Neuronal stem cell (in vitro differentiated cells): ENCODE measurements at regions not wholly inside any gene's neighbourhood (a gene's known extent, or its start where the extent isn't known, plus 50 kb on each side); places are given as distances from the start of the nearest gene placed in this dataset.
A peak's percentile ranks its signal among the peaks of the same experiment; 100 is the strongest.

Experiments used
- DNase-seq: peaks from one replicate; pipeline ENCODE4 v3.0.0-alpha.2; 2013; ENCODE audit warnings: low spot score
- H2AFZ ChIP-seq: one replicate; pipeline ENCODE4 v1.6.1; 2013; ENCODE audit warnings: mild to moderate bottlenecking, low read length, inconsistent platforms
- H2AK5ac ChIP-seq: 2 replicates; pipeline ENCODE4 v1.6.1; 2013; ENCODE audit warnings: low read depth, mild to moderate bottlenecking, inconsistent platforms, low read length, moderate library complexity, mixed read lengths
- H2BK120ac ChIP-seq: 2 replicates; pipeline ENCODE4 v1.6.1; 2013; ENCODE audit warnings: low read depth, mild to moderate bottlenecking, inconsistent platforms, low read length, moderate library complexity, mixed read lengths
- H2BK12ac ChIP-seq: one replicate; pipeline ENCODE4 v1.6.1; 2013; ENCODE audit warnings: low read length, inconsistent platforms
- H2BK15ac ChIP-seq: 2 replicates; pipeline ENCODE4 v1.6.1; 2013; ENCODE audit warnings: mild to moderate bottlenecking, low read length, inconsistent platforms, mixed read lengths
- H2BK5ac ChIP-seq: one replicate; pipeline ENCODE4 v1.6.1; 2013; ENCODE audit warnings: inconsistent platforms, mild to moderate bottlenecking, low read length, moderate library complexity
- H3K14ac ChIP-seq: one replicate; pipeline ENCODE4 v1.6.1; 2013; ENCODE audit warnings: low read length, inconsistent platforms
- H3K18ac ChIP-seq: 2 replicates; pipeline ENCODE4 v1.6.1; 2013; ENCODE audit warnings: low read length, inconsistent platforms
- H3K23ac ChIP-seq: 2 replicates; pipeline ENCODE4 v1.6.1; 2013; ENCODE audit warnings: low read depth, mild to moderate bottlenecking, mixed read lengths, low read length, inconsistent platforms; ENCODE audit not compliant: poor library complexity
- H3K27ac ChIP-seq: replicated peaks from 3 replicates; pipeline ENCODE4 v1.5.1; 2013; ENCODE audit warnings: low read length, inconsistent platforms
- H3K27me3 ChIP-seq, 3 experiments: 2 replicates each; pipeline ENCODE4 v1.6.1; 2013; ENCODE audit warnings: low read length in 3 of 3, mild to moderate bottlenecking in 2 of 3, inconsistent platforms in 1 of 3, low read depth in 1 of 3, mixed read lengths in 1 of 3, moderate library complexity in 1 of 3; ENCODE audit not compliant: control insufficient read depth in 3 of 3, insufficient read depth in 3 of 3
- H3K36me3 ChIP-seq, 2 donors: replicated peaks in 1 of 2; 2 replicates each; pipeline ENCODE4 v1.6.1; 2013; ENCODE audit warnings: low read length in 2 of 2; ENCODE audit not compliant: control insufficient read depth in 2 of 2, insufficient read depth in 2 of 2
- H3K4ac ChIP-seq: 2 replicates; pipeline ENCODE4 v1.6.1; 2013; ENCODE audit warnings: inconsistent platforms, mild to moderate bottlenecking, low read length, moderate library complexity
- H3K4me1 ChIP-seq, 2 donors: 1 replicate in 1 of 2; 2 replicates in 1 of 2; pipeline ENCODE4 v1.6.1; 2013; ENCODE audit warnings: low read length in 2 of 2, low read depth in 1 of 2; ENCODE audit not compliant: control insufficient read depth in 2 of 2, insufficient read depth in 1 of 2
- H3K4me2 ChIP-seq: one replicate; pipeline ENCODE4 v1.6.1; 2013; ENCODE audit warnings: mild to moderate bottlenecking, low read length, inconsistent platforms; ENCODE audit not compliant: insufficient read depth, poor library complexity, severe bottlenecking
- H3K4me3 ChIP-seq, 2 donors: 2 replicates each; pipeline ENCODE4 v1.5.1; 2013; ENCODE audit warnings: low read length in 2 of 2, mild to moderate bottlenecking in 2 of 2, inconsistent platforms in 1 of 2, moderate library complexity in 1 of 2
- H3K79me1 ChIP-seq: one replicate; pipeline ENCODE4 v1.6.1; 2013; ENCODE audit warnings: low read depth, mild to moderate bottlenecking, inconsistent platforms, low read length, moderate library complexity
- H3K9ac ChIP-seq: one replicate; pipeline ENCODE4 v1.6.1; 2013; ENCODE audit warnings: mild to moderate bottlenecking, low read depth, low read length, inconsistent platforms; ENCODE audit not compliant: poor library complexity
- H3K9me3 ChIP-seq, 2 donors: replicated peaks in 1 of 2; 2 replicates each; pipeline versions ENCODE3 to v1.6.1; 2013; ENCODE audit warnings: low read length in 2 of 2, mild to moderate bottlenecking in 2 of 2, inconsistent platforms in 1 of 2, low read depth in 1 of 2, mixed read lengths in 1 of 2, moderate library complexity in 1 of 2; ENCODE audit not compliant: control insufficient read depth in 2 of 2, insufficient read depth in 1 of 2
- H4K8ac ChIP-seq: one replicate; pipeline ENCODE4 v1.6.1; 2013; ENCODE audit warnings: low read depth, mild to moderate bottlenecking, inconsistent platforms, low read length, moderate library complexity
- H4K91ac ChIP-seq: one replicate; pipeline ENCODE4 v1.6.1; 2013; ENCODE audit warnings: low read length, low read depth, mild to moderate bottlenecking, inconsistent platforms; ENCODE audit not compliant: poor library complexity
- WGBS, 2 donors: extraction: QIAGEN DNeasy Blood & Tissue Kit; methylation state at CpG; one replicate each; pipeline ENCODE4 v1.1.7; 2013; ENCODE audit warnings: missing lambda C conversion rate in 2 of 2, mixed read lengths in 1 of 2; ENCODE audit not compliant: insufficient read length in 2 of 2, insufficient replicate concordance in 1 of 2; ENCODE audit errors: extremely low coverage in 2 of 2; 5-methylcytosine and 5-hydroxymethylcytosine counted together

DNA sequence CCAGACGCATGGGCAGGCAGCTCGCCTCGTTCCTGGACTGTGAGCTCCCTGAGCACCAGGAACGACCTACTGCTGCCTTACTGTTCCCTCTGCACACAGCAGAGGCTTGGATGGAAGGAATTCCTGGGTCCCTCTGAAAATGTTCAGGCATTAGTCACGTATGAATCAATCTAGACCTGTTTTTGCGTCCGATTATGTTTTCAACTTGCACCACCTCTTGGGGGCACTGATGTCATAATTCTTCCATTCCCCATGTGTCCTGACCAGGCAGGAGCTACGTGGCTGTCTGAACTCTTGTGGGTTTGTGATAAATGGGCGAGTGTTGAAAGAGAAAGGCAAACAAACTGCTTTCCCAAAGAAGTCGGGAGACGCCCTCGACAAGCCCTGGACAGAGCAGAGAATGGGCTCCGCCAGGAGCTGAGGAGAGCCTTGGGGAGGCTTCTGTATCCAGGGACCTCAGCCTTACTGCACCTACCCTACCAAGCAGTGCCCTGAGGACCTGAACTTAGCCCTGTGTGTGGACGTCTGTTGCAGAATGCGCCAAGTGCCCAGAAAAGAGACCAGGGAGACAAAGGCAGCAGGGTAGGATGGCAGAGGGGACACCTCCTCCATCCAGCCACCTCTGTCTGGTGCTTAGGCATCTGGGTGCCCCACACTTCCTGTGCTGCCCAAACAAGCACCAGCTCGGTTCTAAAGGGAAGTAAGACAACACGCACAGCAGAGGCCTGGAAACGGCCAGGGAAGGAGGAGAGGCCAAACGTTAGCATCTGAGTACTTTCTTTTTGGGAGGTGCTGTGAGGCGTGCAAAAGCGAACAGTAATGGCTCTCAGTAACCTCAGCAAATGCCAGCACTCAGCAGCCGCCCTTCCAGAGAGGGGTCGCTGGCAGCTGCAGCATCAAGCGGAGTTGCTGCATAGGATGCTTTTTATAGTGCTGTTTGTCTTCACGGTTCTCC, 124.2 kb downstream of the LY86 start:
- Histone ChIP-seq H3K4ac (no peak overlapping the region), H2BK12ac (peak overlapping the region; percentile 46), H3K27me3 (no peaks in the 10 kb centered on the region), H2BK5ac (no peak overlapping the region), H3K79me1 (no peaks in the 10 kb centered on the region), H3K27ac (no peak overlapping the region), H3K18ac (peak overlapping the region; percentile 68), H3K36me3 (no peaks in the 10 kb centered on the region), H2BK15ac (peak overlapping the region; percentile 59), H2BK120ac (no peak overlapping the region), H4K91ac (no peak overlapping the region), H3K9ac (no peak overlapping the region), H3K23ac (peak overlapping the region; percentile 80), H3K14ac (no peak overlapping the region), H3K4me2 (no peak overlapping the region), H3K9me3 (no peaks in the 10 kb centered on the region), H3K4me1 (peaks cover 0 to 11% of the 10 kb centered on the region in 2 donors), H4K8ac (no peak overlapping the region), H2AFZ (no peak overlapping the region), H2AK5ac (no peak overlapping the region), H3K4me3 (no peak overlapping the region)
- WGBS, 2 donors = no CpG with 5 or more reads among the region's 25 CpGs
- no peak for DNase-seq

GRCh38 chr6:6713657-6714056, 125.1 kb downstream of the LY86 start:
- Histone ChIP-seq H3K4me3 (no peak overlapping the region), H3K14ac (no peak overlapping the region), H3K4me2 (no peak overlapping the region), H3K9ac (no peak overlapping the region), H2AFZ (no peak overlapping the region), H3K18ac (no peak overlapping the region), H3K23ac (no peak overlapping the region), H2BK5ac (no peak overlapping the region), H2BK120ac (no peak overlapping the region), H2BK12ac (no peak overlapping the region), H3K27ac (no peak overlapping the region), H3K36me3 (no peaks in the 10 kb centered on the region), H3K4me1 (peaks cover 0 to 11% of the 10 kb centered on the region in 2 donors), H4K91ac (no peak overlapping the region), H3K79me1 (no peaks in the 10 kb centered on the region), H2AK5ac (no peak overlapping the region), H2BK15ac (peak overlapping the region; percentile 13), H4K8ac (no peak overlapping the region), H3K4ac (no peak overlapping the region), H3K9me3 (no peaks in the 10 kb centered on the region), H3K27me3 (no peaks in the 10 kb centered on the region)
- no peak for DNase-seq
- no CpG with 5 or more reads among the region's 9 CpGs for WGBS, 2 donors

DNA sequence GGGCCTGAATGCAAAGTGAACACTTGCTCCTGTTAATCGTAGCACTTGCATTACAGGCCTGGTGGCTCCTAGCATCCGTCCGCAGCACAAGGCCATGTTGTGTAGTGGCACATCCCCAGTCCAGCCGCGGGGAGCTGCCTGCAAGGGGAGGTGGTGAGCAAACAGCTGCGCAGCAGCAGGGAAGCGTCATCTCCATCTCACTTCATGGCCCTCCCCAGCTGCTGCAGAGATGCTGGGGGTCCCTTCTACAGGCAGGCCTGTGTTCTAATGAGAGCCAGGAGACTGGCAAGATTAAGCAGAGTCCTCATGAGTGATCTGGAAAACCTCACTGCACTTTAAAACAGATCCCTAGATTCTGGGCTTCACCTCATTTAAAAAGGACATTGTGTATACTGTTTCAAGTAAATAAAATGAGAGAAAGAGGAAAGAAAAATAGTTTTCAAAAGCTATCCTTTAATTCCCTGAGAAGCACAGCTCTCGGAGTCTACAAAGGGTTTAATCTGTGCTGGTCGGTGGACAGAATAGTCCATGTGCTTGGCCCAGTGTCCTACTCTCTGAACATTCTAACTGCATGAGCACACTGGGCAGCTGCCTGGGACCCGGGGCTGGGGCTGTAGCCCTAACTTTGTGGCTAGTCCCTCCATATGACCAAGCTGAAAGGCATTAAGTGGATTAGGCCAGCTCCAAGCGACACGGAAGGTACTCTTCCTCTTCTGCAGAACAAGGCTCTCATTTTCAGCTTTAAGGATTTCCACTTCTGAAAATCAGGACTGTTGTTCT, 125.8 kb downstream of the LY86 start:
- H3K9me3 ChIP-seq = no peaks in the 10 kb centered on the region
- no peak overlapping the region for H3K9ac ChIP-seq
- H3K4me1 ChIP-seq = peaks cover 0 to 11% of the 10 kb centered on the region in 2 donors
- no CpG with 5 or more reads among the region's 12 CpGs for WGBS, 2 donors
- H2BK120ac ChIP-seq = no peak overlapping the region
- no peak overlapping the region for H4K8ac ChIP-seq
- peak overlapping the region; percentile 50 for H2AK5ac ChIP-seq
- H3K4me2 ChIP-seq = no peak overlapping the region
- H2BK5ac ChIP-seq = no peak overlapping the region
- no peaks in the 10 kb centered on the region for H3K27me3 ChIP-seq
- no peaks in the 10 kb centered on the region for H3K36me3 ChIP-seq
- no peak overlapping the region for H3K14ac ChIP-seq
- DNase-seq = no peak
- H2AFZ ChIP-seq = no peak overlapping the region
- no peak overlapping the region for H3K27ac ChIP-seq
- peak overlapping the region; percentile 13 for H2BK15ac ChIP-seq
- no peak overlapping the region for H4K91ac ChIP-seq
- H3K4me3 ChIP-seq = no peak overlapping the region
- H3K79me1 ChIP-seq = no peaks in the 10 kb centered on the region
- H3K23ac ChIP-seq = no peak overlapping the region
- H2BK12ac ChIP-seq = no peak overlapping the region
- no peak overlapping the region for H3K4ac ChIP-seq
- H3K18ac ChIP-seq = peak overlapping the region; percentile 85

DNA sequence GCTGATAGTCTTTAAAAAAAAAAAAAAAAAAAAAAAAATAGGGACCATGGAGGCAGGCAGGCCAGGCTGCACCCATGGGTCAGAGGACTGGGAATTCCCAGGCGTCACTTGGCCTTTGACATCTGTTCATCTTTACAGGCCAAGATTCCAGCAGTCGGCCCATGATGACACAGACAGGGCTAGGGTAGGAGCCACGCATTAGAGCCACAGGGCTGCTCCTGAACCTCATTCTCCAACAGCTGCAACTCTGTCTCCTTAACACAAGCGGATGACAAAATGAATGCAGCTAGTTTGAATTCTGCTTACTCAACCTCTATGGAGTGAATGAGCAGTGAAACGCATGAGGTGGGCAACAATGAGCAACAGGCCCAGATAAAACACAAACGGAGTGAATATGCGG, 126.4 kb downstream of the LY86 start:
- H3K79me1 ChIP-seq = no peaks in the 10 kb centered on the region
- H3K9me3 ChIP-seq = no peaks in the 10 kb centered on the region
- H3K27ac ChIP-seq = no peak overlapping the region
- H3K4me2 ChIP-seq = no peak overlapping the region
- H3K36me3 ChIP-seq = no peaks in the 10 kb centered on the region
- no peak overlapping the region for H3K14ac ChIP-seq
- no peak overlapping the region for H2BK120ac ChIP-seq
- H3K4me1 ChIP-seq = peaks cover 0 to 11% of the 10 kb centered on the region in 2 donors
- no peak overlapping the region for H3K9ac ChIP-seq
- no peak overlapping the region for H3K4ac ChIP-seq
- H3K23ac ChIP-seq = no peak overlapping the region
- H2AK5ac ChIP-seq = no peak overlapping the region
- no peak overlapping the region for H2BK5ac ChIP-seq
- H2AFZ ChIP-seq = no peak overlapping the region
- H3K4me3 ChIP-seq = no peak overlapping the region
- no peaks in the 10 kb centered on the region for H3K27me3 ChIP-seq
- no peak overlapping the region for H2BK15ac ChIP-seq
- peak overlapping the region; percentile 1 for H3K18ac ChIP-seq
- no peak for DNase-seq
- WGBS, 2 donors = no CpG with 5 or more reads among the region's 7 CpGs
- H4K91ac ChIP-seq = no peak overlapping the region
- H2BK12ac ChIP-seq = no peak overlapping the region
- no peak overlapping the region for H4K8ac ChIP-seq
